RPMI7951 (cell line): ENCODE measurements at regions not wholly inside any gene's neighbourhood (a gene's known extent, or its start where the extent isn't known, plus 50 kb on each side); places are given as distances from the start of the nearest gene placed in this dataset.

Source experiments
- DNase-seq: peaks from one replicate; pipeline ENCODE4 v3.0.0-alpha.2; 2012; ENCODE audit warnings: low read depth

DNA sequence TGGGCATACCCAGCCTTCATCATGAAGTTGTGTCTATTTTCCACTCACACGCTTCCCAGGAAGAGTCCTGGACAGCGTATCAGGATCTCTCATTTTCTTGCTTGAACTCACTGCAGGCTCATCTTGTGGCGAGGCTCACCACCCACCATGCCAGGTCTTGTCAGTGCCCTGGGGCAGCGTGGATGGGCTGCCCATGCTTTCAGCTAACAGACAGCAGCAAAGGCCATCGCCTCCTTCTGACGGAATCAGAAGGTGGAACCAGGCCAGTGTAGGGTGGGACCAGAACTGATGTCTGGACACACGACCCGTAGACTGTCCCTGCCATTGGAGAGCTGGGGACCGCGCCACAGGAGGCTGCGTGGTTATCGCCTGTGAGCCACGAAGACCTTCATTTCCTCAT, 169.4 kb downstream of the FOXL1 start:
- DNase-seq: peak; percentile 54

DNA sequence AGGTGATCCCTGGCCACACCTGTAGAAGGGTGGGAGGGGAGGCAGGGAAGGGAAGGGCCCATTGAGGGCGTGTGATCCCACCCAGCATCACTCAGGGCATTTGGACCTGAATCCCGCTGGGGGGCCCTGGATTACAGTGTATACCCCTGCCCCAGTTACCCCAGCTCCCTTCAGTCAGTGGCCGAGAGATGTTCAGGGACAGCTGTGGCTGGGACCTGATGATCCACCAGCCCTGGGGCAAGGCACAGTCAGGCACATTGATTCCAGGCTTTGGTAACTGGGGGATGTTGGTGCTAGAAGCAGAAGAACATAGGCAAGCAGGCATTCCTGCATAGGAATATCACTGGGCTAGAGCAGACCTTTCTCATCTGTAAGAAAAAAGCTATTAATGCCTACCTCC, 170.3 kb downstream of the FOXL1 start:
- peak; percentile 45 for DNase-seq

DNA sequence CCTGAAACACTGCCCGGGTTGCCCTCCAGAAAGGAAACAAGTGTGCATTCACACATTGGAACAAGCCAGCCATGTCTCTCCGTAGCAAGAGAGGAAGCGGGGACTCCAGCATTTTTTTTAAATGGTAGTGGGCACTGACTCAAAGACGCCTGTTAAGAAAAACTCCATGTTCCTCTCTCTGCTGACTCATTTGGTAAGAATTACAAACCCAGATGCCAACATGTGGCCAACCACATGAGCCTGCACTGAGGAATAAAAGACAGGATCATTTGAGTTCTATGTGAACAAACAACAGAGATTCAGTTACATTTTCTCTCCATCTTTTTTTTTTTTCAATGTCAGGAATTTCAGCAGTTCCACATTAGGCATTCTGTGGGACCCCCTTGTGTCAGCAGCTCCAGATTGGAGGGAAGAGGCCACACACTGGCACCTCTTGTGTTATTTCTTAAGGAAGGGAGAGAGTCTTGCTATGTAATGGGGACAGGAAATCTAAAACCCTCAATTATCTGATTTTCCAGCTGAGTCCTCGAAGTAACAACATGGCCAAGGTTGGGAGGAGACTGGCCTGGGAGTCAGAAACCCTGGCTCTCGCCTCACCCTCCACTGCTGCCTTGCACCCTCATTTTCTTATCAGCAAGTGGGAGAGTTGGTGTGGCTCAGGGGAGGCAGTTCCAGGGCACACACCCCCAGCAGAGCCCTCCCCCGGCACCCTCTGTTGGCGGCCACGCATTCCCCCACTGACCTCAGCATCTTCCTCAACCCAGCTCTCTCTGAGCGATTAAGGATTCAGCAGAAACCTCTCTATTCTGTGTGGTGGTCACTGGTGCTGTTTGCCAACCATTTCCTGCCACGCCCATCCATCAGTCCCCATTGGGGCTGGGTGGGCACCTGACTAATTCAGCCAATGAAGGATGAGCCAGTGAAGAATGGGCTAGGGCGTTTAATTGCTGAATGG, 173.0 kb downstream of the FOXL1 start:
- DNase-seq: peak; percentile 95

DNA sequence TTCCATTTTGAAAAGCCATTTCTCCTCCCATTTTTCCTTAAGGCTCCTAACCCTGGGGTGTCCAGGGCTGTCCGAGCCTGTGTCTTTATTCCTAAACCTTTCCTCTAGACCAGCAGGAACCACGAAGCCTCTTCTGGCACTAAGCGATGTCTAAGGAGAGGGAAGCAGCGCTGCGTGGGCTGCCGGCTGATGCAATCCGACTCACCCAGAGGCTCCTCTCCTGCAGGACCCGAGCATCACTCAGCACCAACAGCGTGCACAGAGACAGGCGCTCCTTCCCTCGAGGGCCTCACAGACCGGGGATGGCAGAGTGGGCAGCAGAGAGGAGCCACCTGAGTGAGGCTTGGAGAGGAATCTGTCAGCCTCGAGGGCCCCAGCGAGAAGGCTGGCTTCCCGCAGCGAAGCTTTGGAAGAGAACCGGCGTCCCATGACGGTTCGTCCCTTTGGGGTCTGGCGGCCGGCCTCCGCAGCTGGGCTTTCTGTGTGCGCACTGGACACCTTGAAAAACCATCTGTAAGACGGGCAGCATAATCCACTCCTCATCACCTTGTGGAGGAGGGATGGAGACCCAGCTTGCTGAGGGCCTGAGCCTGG, 174.3 kb downstream of the FOXL1 start:
- DNase-seq: no peak

DNA sequence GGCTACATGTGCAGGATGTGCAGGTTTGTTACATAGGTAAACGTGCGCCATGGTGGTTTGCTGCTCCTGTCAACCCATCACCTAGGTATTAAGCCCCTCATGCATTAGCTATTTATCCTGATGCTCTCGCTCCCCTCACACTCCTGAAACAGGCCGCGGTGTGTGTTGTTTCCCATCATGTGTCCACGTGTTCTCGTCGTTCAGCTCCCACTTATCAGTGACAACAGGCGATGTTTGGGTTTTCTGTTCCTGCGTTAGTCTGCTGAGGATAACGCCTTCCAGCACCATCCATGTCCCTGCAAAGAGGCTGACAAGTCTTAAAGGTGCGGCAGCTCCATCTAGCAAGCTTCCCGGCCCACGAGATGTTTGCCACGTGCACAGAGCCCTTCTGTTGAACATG, 175.1 kb downstream of the FOXL1 start:
- no peak for DNase-seq

DNA sequence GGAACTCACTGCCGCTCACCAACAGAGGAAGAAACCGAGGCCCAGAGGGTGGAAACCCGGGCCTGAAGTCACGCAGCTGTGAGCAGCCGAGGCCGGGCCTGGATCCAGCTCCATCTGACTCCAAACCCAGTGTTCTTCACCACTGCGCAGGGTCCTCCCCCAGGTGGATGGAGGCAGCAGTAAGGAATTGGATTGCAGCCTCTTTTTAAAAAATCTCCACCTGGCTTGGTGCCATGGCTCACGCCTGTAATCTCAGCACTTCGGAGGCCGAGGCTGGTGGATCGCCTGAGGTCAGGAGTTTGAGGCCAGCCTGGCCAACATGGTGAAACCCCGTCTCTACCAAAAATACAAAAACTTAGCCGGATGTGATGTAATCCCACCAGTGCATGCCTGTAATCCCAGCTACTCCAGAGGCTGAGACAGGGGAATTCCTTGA, 177.2 kb downstream of the FOXL1 start:
- DNase-seq: peak; percentile 48

DNA sequence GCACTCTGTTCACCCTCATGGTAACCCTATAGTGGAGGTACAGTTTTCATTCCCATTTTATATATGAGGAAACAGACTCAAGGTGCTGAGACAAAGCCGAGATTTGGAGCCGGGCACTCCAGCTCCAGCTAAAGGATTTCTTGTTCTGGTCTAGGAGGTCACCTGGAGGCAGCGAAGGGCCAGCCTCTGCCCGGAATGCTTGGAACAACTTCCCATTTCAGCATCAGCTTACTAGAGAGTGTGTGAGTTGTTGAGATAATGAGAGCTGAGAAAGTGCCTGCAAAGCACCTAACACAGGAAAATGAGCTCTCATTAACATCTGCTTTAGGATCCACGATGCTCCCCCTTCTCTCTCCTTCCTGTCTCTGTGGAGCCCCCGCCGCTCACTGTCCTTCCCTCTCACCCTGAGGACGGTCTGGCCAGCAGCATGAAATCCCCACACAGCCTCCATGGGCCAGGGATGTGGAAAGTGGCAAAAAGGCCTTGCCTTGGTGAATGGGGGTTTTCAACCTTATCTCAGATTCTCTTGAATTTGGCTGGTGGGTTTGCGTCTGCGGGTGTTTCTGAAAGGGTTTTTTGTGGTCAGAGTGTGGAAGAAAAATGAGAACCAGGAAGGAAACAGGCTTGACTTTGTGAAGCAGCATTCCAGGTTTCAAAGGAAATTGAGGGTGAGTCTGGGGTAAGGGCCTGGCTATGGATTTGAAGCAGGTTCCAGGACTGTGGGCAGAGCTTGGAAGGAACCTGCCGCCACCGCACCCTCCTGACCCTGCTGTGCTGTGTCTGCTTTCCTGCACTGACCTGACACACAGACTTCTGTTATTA, 178.7 kb downstream of the FOXL1 start:
- DNase-seq: no peak

DNA sequence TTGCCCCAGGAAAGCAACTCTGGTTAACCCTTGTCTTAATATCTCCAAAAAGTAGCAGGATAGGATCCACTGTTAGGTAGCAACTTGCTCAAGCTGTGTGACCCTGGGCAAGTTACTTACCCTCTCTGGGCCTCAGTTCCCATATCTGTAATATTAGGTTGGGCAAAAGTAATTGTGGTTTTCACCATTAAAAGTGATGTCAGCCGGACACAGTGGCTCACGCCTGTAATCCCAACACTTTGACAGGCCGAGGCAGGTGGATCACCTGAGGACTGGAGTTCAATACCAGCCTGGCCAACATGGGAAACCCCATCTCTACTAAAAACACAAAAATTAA, 179.3 kb downstream of the FOXL1 start:
- no peak for DNase-seq

DNA sequence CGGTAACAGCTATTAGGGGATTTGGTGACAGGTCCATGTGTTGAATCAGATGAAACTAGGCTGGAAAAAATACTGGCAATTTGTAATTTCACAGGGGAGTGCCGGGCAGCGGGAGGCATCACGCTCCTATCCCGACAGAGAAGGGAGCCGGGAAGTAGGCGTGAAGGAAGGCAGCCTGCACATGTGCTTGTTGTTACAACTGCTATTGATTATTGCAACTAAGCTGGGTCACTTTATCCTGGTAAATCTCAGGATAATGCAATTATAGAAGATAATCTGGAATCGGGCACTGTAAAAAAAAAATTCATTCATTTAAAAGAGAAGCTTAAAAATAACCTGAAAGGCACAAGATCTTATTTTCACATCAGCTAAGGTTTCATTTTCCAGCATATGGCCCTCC, 180.6 kb downstream of the FOXL1 start:
- DNase-seq: no peak

DNA sequence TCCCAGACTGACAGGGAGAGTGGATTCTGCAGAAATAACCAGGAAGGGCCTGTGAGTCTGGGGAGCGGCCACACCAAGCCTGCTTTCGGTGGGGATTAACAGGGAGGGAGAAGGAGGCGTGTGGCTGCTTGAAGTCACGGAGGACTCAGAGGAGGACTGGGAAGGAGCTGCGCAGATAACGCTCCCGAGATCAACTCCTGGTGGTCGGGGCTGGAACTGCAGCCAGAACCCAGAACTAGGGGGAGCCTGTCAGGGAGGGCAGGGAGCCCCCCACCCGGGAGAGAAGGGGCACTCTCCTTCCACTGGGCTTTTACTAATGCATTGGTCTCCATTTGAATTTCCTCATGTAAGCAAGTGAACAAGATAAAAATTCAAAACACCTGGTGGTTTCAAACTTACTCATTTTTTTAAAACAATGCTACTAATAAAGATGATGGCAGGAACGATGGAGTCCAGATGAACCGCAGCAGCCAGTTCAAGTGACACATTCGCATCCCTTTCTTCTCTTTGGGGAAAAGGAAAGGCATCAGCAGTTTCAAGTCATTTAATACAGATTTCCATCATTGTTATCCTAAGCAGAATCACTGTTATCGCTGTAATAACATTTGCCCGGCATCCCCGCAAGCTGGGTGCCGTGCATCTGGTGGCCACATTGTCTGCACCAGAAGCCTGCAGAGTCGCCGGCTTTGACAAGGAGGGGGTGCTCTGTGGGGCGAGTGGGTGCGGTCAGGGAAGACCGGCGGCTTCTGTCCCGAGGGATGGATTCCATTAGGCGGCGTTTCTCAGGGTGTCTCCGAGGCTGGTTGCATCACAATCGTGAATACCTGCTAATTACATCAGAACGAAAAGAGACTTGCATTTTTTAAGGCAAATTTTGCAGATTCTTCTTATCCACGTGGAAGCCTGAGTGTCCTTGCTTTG, 183.0 kb downstream of the FOXL1 start:
- DNase-seq: peak; percentile 92

DNA sequence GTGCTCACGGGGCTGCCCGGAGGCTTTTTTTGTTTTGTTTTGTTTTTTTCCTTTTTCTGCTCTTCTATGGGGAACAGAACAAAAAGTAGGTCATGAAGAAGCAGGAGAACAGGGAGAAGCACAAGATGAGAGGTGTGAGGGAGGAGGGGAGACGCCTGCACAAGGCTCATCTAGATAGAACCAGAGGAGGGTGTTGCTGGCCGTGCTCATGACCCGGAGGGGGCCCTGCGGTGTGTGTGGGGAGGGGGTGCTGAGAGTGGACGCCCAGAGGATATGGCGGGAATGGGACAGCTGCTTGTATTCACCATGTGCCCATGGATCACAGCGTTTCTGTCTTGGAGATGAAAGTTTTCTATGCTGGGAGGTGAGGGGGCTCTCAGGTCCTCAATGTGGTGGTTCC, 183.7 kb downstream of the FOXL1 start:
- no peak for DNase-seq

DNA sequence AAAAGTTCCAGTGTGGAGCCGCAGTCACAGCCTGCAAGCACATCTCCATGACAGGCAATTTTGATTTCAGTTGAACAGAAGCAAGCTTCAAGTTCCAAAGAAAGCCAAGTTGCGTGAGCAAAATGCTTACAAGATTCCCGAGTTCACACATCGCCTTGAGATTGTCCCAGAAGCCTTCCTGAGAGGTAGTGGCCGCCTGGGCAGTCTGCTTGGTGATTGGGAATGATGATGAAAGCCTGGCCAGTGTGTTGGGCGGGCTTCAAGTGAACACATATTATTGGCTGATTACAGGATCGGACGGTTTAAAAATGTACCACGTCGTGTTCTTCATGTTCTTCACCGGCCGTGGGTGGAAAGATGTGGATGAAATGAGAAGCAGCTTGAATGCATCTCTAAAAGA, 185.5 kb downstream of the FOXL1 start:
- DNase-seq: peak; percentile 41

DNA sequence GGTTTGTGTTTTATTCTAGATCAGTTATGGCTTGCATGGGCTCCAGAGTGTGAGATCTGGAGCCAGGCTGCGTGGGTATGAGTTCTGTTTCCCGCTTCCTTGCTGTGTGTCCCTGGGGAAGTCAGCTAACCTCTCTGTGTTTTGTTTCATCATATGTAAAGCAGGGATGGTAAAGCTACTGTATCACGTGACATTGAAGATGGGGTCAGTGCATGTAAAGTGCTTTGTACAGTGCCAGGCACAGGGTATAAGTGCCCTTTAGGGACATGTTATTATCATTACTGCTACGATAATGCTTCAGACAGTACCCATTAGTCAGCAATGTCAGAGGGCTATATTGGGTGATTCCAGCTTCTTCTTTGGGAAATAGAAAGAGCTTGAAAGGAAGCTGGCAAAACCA, 186.2 kb downstream of the FOXL1 start:
- DNase-seq: no peak

DNA sequence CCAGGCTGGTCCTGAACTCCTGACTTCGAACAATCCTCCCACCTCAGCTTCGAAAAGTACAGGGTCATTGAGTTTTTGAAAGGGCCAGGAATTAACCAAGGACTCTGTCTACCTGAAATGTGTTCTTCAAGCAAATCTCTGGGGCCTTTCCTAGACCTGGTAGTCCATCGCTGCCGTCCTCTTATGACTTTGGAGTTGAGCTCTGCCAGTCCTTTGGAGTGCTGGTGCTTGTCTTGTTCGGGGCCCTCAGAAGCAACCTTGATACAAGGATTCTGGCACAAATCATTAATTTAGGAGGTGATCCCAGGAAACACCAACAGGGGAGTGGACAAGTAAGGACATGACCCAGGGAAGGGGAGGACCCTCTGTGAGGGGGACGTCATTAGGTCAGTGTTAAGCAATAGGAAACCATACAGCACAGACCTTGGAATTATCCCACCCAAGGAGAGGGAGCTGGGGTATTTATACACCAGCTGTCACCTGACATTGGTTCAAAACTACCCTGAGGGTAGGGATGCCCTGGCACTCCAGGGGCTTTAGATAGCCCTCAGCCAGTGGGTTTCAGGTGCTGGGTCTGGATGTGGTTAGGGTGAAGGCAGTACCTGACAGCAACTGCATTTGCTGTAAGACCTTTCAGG, 187.2 kb downstream of the FOXL1 start:
- no peak for DNase-seq

DNA sequence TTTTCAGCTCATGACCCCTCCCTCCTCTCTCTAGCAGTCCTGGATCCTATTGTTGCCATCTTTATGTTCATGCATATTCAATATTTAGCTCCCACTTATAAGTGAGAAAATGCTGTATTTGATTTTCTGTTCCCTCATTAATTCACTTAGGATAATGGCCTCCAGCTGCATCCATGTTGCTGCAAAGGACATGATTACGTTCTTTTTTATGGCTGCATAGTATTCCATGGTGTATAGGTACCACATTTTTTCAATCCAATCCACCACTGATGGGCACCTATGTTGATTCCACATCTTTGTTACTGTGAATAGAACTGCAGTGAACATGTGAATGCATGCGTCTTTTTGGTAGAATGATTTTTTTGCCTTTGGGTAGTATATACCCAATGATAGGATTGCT, 188.4 kb downstream of the FOXL1 start:
- no peak for DNase-seq

DNA sequence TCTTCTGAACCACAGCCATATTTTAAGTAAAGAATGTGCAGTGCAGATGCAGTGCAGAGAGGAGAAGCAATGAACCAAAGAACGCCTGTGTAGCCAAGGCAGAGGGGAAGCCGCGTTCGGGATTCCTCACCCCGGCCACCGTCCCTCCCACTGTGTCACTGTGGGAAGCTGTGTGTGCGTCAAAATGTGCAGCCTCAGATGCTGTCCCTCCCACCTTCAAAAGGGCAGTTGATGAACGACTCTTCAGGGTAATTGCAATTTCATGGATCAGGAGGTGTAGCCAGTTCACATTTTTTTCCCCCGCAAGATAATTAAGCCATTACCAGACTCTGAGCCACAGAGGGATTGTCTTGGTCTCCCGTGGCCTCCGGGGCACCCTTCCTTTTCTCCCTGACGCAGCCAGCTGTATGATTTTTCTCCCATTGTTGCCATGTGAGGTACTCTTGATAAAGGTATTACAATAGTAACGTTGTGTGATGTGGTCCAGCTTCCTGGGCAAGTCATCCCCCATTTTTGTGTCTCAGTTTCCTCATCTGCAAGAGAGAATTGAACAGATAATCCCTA, 190.0 kb downstream of the FOXL1 start:
- peak; percentile 85 for DNase-seq

DNA sequence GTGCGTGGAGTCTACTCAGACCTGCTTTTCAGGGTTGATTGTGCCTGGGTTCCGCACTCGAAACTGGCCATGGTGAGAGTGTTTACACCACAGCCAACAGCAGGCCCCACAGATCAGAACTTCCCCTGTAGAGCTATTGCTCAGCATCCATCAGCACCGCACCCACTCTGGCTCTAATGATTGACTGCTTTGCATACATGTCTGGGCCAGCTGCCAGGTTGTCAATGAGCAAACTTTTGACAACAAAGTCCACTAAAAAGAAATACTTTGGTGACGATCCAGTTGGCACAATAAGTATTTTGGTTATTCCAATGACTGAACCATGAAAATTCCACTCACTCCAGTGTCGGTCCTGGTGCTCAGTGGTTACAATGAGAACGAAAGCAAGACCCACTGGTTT, 190.7 kb downstream of the FOXL1 start:
- DNase-seq: peak; percentile 73

DNA sequence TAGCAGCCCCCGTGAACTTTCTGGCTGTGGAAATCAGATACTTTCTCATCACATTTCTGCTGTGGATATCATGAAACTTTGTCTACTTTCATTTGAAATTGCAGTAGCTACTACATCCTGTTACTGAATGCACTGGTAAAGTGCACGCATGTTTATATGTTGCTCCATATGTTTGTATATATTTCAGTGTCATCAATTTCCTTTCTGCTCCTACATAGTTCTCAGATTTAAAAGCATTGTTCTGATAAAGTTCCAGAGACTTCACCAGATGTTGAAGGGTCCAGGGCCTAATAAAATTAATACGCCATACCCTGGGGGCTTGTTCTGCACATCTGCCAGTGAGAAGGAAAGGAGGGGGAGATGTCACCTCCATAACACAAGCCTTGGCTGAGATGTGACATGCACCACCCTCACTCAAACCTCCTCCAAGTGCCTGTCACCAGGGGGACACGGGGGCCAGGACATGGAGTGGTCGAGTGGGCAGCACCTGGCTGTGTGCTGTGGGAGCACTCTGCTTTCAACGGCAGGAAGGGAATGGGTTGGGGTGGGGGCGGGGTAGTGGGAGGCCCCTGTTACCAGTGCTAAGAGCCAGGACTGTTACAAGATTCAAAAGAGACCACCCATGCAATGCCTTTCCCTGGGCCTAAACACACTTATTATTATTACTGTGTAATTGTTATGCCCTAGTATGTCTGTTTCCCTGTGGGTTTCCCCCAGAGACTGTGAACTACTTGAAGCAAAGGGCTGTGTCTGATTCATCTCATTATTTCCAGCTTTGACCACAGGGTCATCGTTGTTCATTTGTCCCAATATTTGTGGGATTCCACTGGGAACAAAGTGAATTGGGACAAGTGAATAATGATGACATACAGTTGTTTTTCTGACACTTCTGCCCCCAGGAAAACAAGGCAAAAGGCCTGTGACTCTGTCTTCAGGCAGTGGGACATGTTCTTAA, 193.4 kb downstream of the FOXL1 start:
- DNase-seq: peak; percentile 72

DNA sequence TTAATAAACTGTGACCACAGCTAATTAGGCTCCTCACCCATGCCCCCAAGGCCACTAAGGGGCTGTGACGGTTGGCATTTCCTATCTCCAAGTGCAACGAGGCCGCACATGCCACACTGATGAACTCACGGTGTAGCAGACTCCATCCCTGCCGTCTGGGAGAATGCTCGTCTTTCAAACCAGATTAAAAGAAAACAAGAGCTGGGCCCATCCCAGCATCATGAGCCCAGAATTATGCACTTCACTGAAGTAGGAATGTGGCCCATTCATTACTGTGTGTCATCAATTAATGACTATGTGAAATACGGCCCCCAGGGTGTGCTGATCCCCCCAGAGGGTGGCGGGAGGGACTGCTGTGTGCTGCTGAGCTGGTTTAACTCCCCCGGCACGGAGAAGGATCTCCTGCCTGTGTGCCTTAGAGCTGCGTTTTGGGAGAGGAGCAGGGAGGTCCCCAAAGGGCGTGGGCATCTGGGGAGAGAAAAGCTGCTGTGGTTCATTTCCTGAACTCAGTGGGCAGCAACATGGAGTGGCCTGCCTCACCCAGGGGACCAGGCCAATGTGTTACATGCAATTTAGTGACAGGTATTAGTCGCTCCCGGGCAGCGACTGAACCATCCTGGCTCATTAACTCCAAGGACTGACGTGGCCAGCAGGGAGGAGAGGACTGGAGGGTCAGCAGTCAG, 194.5 kb downstream of the FOXL1 start:
- DNase-seq: peak; percentile 90
